Retina (tissue), 1 donor: ENCODE measurements at regions not wholly inside any gene's neighbourhood (a gene's known extent, or its start where the extent isn't known, plus 50 kb on each side); places are given as distances from the start of the nearest gene placed in this dataset.
A peak's percentile ranks its signal among the peaks of the same experiment; 100 is the strongest.
"Not testable (repeated sequence)": the region's sequence is repeated elsewhere in the genome, so short reads cannot be mapped to it uniquely, and the experiment has no call there.

Experiments used
- DNase-seq: peaks from one replicate; pipeline ENCODE4 v3.0.0-alpha.2; 2016

DNA sequence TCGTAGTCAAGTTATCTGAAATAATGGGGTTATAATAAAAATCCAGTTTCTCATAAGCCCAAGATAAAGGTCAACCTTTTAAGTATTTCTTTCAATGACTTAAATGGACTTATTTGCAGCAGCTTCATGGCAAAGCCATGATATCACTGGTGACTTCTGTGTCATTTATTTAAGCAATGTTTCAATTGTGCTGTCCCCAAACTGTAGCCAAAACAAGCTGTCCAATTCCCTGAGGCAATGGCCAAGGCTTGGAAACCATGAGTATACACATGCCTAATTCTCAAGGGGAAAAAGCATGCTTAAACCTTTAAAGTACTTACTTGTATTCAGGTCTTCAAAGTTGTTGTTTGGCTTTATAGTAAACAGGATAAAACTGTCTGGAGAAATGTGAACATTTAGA, 376.4 kb upstream of the TNC start:
- DNase-seq, result no peak

DNA sequence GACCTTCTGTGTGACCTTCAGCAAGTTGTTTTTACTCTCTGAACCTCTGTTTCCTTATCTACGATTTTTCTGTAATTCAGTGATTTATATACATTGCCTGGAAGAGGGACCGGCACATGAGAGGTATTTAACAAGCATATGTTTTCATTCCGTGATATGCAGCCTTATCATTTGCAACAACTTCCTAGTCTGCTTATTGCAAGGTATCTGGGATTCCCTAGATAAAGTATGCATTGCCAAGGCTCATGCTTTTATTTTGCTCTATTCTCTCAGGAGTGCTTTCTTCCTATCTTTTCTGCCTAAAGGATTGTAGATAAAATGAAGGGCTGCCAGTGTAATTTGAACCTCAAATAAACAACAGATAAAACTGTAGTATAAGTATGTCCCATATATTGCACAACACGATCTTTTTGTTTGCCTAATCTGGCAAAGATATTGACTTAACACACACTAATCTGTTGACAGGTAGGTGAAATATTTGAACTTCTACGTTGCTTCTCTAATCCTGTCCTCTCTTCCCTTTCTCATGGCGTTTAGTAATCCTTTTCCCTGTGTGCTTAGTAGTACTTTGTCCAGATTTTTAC, 377.2 kb upstream of the TNC start:
- no peak for DNase-seq

DNA sequence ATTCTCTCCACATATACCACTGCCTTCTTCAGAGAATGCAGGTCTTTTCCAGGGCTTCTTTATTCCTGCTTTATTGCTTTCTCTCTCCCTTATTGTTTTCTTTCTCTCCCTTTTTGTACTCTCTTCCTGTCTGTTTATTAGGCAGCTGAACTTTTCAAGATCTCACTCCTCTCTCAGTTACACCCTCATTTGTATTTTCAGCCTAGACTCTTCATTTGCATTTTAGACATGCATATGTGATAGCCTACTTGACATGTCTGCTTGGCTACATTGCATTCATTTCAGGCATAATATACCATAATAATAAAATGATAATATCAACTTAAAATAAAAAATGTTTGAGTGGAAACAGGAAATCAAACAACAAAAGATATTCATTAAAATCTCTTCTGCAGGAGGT, 377.9 kb upstream of the TNC start:
- DNase-seq, result no peak

DNA sequence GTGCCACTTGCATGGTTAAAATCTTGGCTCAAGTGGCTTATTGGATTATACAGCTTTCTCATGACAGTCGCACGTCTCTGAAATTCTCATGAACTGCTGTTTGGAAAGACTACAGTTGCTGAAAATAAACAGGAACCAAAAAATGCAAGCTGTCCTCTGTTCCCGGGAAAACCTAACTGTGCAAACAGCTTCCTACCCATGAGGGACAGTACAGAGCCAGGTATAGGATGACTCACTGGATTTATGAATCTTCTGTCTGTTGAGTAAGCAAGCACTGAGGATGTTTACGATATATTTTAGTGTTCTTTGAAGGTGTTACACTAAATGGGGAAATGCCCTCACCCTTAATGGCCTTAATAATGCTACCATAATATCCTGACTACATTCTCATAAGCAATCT, 380.3 kb upstream of the TNC start:
- no peak for DNase-seq

DNA sequence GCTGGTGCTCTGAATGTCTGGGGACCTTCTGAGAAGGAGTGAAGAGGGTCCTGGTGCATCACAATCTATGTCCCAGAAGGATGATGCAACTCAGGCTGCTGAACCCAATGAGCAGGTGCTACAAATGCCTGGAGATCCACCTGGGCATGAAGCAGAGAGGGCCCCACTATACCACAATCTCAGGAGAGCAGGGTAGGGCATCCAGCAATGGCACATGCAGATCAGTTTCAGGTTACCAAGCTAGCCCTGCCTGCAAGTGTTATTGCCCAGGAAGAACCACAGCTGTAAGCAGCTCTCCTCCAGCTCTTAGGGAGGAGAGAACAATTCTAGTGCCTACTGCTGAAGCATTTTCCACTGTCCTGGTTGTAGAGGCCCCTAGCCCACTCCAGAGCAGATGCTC, 389.2 kb upstream of the TNC start:
- DNase-seq, result no peak

DNA sequence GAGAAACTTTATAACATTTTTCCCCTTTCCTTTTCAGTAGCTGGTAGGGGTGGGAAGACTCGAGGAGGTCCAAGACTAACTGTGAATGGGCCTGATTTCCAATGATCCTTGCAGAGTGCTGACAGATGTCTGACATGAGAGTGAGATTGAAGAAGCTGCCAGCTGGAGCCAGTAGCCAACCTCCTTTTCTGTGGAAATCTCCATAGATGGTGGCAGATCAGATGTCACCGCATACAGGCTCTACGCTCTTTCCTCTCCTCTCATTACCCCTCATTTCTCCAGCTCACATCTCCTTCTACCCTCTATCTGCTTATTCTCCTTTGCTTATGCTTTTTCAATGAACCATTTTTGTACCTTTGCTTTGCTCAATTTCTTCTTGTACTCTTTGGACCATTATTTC, 395.2 kb upstream of the TNC start:
- DNase-seq, result no peak

DNA sequence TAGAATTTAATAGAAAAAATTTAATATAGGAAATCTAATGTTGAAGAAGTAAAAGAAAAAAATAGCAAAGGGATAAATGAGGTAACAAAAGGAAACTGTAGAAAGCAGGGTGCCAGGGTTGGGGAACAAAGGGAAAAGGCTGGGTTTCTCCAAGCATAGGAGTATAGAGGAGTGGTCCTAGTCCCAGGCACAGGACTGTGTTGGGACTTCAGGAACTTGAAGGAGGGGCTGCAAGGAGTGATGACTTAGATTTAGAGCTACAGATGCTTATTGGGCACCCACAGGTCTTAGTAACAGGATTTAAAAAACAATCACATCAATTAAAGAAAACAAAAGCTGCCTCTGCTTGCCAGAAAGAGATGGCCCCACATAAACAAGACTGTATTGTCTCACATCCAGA, 396.5 kb upstream of the TNC start:
- DNase-seq, result no peak

DNA sequence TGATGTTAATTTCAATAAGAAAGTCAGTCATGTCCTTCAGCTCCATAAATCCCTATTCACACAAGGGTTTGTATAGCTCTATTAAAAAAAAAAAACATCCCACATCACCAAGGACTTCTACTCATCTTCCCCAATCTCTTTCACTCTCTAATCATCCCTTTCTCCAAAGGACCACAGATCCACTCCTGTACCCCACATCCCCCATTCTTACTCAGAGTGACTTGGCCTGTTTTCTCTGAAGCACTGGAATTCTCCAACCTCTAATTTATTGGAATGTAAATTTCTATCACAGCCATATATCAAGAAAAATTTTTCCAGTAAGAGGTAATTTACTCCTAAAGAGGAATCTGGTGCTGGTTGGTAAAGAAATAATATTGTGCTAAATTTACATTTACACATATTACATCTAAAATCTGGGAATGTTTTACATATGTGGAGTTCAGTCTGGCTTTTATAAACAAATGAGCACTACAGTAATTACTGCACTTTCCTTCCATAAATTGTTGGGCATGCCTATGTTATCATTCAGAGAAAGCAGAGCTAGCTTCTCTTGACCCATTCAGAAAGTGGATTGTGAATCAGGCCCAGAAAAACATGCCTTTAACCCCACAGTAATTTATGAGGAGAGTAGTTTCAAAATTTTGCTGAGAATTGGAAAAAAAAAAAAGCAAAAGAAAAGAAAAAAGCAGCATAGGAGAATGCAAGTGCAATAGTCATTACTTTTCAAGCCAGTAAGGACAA, 399.5 kb upstream of the TNC start:
- DNase-seq, result no peak

DNA sequence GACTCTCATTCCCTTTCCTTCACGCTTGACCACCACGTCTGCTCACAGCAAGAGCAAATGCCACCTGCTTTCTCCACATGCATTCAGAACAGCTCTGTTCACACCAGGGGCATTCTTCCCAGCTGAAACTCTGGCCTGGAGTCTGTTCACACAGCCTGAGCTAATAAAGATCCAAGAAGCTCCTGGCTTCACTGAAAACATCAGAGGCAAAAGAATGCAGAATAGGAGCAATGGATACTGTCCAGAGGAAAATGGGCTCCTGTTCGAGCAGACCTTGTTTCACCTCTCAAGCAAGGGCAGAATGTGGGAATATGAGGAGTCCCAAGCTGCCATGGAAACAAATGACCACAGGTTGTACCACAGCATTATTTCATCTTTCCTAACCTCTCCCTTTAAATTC, 402.7 kb upstream of the TNC start:
- peak; percentile 12 for DNase-seq

DNA sequence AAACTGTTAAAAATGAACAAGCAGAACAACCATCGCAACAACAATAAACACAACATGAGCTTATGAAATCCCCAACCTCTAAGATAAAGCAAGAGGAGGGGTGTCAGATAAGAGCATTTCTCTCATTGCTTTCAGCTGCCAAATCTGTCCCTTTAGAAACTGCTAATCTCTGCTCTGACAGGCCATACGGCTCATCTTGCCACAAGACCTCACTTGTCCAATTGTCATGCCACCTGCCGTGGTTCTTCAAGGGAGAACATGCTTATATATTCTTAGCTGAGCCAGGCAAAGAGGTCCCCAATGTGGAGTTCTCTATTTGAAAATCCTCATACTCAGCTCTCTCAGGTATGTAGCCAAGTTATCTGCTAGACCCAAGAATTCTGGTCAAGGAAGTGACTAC, 405.0 kb upstream of the TNC start:
- no peak for DNase-seq

DNA sequence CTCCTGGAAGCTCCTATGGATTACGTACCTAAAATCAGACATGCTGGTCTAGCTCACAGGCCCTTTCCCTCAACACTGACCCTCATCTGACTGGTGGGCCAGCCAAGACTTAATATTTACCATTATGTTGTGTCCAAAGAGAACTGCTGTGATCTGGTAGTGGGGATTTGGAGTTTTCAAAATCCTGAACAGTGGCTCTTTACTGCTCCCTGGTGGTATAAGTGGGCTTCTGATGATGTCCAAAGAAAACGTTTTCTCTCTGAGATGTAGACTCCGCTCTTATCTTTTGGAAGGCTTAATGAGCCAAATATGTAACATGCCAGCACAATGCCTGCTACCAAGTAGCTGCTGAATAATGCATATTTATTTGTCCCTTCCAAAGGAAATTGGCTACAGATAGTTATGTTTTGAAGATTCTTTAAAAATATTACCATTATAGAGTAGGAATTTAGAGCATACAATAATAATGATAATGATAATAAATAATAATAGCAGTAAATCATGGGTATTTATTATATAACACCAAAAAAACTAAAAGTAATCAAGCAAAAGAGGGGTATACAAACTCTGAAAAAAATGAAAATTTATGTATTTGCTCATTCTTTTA, 406.6 kb upstream of the TNC start:
- peak; percentile 56 for DNase-seq

DNA sequence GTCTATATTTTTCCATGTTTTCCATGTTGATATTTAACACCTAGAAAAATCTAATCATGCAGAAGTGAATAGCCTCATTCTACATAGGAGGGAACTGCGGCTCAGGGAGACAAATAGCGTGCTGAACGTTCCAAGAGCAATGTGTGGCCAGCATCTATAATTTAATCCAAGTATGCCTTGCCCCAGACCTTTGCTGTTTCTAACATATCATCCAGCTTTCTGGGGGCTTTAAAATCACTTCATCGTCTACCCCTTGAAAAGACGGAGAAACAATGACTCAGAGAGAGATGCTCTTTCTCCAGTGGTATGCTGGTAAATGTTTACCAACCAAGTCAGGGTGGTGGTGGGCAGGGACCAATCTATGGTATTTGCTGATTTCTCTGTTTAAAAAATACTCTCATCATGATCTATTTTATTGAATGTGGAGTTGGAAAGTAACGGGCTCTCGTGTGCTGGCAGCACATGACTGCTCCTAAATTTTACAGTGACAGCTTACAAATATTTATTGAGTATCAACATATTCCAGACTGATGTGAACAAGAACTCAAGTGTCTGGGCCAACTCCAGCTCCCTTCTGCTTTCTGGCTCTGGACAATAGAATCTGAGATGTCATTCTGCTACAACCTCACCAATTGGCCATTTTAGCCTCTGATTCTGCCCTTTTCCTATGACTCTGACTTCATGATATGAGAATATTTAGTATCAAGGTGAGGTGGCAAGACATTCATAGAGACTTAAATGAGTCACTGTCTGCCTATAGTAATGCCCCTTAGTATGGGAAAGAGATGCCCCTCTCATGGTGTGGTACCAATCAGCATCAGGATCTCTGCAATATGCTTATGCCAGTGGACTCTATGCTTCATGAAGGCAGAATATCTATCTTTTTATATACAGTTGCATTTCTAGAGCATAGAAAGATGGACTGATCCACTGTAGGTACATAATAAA, 407.4 kb upstream of the TNC start:
- DNase-seq, result no peak

DNA sequence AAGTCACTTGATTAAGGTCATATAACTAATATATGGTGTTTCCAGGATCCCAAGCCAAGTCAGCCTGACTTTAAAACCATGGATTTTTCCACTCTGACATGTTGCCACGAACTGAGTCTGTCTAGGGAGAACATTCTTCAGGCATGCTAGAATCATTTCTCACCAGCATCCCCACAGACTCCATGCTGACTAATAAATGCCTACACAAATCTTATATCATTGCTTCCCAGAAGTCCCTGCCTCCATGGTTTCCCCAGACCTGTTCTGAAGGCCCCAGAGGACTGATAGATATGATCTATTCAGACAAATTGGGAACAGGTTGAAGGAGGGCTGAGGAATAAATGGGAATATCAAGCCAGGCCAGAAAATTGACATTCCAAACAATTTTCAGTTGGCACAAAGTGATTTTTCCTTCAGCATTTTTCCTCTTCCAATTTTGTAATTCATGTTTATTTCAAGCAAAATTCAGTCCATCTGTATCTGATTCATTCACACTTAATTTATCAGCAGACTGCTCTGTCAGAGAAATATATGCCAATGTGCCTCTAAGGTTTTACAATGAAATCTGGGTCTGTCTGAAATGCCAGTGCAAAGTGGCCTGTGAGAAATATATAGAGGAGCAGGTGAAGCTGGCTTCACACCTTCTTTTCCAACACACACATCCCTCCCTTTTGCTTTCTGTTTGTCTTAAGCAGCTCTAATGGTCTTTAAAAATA, 413.6 kb upstream of the TNC start:
- no peak for DNase-seq

DNA sequence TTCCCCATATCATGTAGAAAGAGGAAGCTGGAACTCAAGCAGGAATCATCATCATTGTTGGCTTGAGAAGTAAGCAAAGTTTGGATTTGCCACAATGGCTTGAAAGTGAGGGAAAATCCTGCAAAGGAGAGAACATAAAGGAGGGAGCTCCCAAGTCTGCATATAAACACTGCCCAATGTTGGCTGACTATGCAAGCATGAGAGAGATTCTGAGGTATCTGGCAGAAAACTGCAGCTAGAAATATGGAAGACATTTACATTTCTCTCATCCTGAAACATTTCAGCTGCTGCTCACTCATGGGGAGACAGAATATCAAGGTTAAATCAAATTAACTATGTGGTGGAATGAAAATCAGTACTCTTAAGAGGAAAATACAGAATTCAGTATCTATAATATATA, 415.6 kb upstream of the TNC start:
- no peak for DNase-seq

DNA sequence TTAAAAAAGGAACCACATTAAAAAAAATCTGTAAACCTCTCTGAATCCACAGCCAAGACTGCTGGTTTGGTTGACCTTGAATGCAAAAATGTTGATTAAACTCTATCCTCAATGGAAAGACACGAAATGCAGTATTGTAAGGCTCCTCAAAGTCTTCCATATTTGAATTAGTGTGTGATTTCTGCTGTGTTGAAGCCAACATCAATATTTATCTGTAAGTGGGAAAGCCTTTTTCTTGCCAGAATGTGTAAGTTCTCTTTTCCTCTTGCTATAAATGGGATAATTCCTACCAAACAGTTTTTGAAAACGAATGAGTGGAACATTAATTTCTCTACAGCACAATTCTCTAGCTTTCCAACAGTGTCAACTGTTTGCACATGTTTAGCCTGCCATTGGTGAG, 422.1 kb upstream of the TNC start:
- no peak for DNase-seq

DNA sequence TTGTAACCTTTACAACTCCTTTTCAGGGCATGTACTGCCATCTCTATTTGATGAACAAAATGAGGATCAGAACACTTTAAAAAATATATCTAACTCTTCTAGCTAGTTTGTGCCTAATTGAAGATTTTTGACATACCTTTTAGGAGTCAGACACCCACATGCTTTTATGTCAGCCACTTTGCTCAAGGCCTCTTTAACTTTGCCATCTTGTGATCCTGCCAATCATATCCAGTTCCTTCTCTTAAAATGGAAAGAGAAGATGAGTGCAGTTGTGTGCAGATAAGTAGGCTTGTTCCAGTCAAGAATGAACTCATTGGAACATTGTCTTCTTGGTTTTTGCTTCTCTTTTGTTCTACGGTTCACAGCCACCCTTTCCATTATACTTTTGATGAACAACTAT, 425.6 kb upstream of the TNC start:
- DNase-seq, result no peak

DNA sequence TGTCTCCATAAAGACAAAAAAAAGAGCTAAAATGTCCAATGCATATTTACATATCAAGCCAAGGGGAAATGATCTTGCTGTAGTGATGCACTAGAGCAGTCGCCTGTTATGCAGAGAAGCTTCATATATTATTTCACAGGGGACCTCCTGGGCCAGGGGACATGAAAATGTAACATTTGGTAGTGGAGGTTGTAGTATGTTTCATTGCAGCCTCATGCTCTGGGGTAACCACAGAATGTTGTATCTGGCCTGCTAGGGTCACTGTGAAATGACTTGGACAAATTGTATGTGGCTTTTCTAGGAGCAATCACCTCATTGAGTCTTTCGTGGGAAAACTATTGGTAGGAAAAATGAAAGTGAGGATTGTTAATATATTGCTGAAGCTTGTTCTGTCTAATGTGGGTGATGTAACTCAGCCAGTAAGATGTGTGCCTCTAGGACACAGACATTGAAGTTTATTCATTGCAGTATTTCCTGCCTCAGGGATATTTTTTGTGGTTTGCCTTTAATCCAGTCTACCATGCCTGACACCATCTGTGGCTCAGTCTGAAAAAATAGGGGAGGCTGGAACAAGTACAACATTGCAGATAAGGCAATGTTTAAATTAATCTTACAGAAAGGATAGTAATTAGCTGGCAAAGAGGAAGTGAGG, 430.8 kb upstream of the TNC start:
- DNase-seq, result no peak

DNA sequence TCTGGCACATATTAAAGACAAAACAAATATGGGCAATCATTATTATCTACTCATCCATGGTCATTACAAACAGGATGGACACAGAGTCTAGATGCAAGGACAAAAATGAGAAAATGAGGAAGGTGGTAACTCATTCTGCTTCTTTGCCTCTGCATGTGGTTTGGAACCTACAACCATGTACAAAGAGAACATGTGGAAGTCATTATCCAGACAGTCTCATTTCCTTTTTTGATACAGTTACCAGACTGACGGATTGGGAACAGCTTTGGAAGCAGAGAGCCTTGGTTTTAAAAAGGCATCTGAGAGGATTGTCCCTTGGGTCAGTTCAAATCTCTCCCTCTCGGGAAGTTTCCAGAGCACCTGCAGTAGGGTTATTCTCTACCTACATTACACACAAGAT, 433.4 kb upstream of the TNC start:
- DNase-seq, result no peak

DNA sequence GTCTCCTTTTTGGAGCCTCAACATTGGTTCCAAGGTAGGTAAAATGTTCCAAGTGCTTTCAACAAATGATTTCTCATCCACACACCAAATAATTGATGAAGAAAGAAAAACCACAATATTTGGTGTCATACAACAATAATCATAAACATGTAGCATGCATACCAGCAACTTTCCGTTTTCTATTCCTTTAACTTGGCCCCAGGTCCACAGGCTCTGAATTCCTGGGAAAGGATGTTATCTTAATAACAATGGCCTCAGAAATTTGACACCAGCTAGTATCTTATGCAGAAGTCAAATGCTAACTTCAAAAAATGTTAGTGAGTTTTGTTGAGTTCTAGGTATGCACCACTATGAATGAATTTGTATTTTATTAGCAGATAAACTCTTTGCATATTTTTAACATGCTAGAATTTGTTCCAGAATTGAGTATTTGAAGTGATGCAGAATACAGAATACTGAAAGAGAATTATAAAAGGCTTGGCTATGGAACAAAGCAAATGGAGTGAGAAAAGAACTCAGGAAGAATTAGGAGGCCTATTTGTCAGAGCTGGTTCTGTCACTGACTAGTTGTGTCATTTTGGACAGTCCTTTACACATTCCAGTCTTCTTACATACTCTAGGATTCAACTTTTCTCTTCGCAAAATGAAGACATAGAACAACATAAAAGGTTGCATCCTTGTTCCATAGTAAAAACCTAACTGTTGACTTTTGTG, 435.3 kb upstream of the TNC start:
- DNase-seq, result no peak

DNA sequence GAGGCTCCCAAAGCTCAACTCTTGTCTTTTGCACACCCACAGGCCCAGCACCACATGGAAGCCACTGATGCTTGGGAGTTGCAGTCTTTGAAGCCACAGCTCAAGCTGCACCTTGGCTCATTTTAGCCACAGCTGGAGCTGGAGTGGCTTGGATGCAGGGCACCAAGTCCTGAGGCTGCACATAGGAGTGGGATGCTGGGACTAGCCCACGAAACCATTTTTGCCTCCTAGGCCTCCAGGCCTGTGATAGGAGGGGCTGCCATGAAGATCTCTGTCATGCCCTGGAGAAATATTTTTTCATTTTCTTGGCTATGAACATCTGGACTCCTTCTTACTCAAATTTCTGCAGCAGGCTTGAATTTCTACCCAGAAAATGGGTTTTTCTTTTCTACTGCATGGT, 438.5 kb upstream of the TNC start:
- DNase-seq, result no peak

DNA sequence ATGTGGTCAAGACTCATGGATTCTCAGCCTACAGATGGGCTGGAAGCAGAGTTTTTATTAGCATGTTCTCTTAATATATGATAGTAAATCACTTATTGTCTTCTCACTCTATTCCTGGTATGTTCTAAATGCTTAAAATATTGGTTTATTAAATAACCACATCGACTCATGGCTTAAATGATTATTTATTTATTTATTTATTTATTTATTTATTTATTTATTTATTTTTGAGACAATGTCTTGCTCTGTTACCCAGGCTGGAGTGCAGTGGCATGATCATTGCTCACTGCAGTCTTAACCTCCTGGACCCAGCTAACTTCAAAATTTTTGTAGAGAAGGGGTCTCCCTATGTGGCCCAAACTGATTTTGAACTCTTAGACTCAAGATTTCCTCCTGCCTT, 457.2 kb upstream of the TNC start:
- DNase-seq, result no peak

DNA sequence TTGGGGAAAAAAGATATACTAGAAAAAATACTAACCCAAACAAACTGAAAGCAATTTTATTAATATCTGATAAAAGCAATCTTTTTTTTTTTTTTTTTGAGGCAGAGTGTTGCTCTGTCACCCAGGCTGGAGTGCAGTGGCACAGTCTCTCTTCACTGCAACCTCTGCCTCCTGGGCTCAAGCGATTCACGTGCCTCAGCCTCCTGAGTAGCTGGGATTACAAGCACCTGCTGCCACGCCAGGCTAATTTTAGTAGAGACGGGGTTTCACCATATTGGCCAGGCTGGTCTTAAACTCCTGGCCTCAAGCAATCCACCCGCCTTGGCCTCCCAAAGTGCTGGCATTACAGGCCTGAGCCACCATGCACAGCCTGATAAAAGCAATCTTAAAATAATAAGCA, 467.5 kb upstream of the TNC start:
- not testable (repeated sequence) for DNase-seq
